A549 (cell line): ENCODE measurements at regions not wholly inside any gene's neighbourhood (a gene's known extent, or its start where the extent isn't known, plus 50 kb on each side); places are given as distances from the start of the nearest gene placed in this dataset.

Experiments
- CBX8 ChIP-seq: fragments of 200-600 bp; sonication (generic); IDR thresholded peaks from 2 replicates; pipeline ENCODE4 v1.6.1; 2016
- CEBPB ChIP-seq, 2 experiments: fragments of >200 bp in 1 of 2; sonication (Bioruptor Twin) in 1 of 2; formaldehyde crosslinking in 1 of 2; IDR thresholded peaks; 2 replicates each; pipeline ENCODE4 v1.6.1; 2012 to 2016
- CTCF ChIP-seq: fragments of >200 bp; sonication (Bioruptor Twin); formaldehyde crosslinking; IDR thresholded peaks from 3 replicates; pipeline ENCODE4 v1.5.1; 2016
- ELK1 ChIP-seq: fragments of 150-350 bp; IDR thresholded peaks from 2 replicates; pipeline ENCODE4 v1.6.1; 2014; ENCODE audit warnings: low read depth, mild to moderate bottlenecking, low read length
- MAX ChIP-seq: IDR thresholded peaks from 2 replicates; pipeline ENCODE4 v1.6.1; 2012
- MYC ChIP-seq: IDR thresholded peaks from 2 replicates; pipeline ENCODE4 v1.6.1; 2012; ENCODE audit warnings: mild to moderate bottlenecking, inconsistent platforms, low read length, improper control_type of control experiment, borderline replicate concordance
- NPAS2 ChIP-seq: fragments of 250-450 bp; sonication (Bioruptor Pico); IDR thresholded peaks from 2 replicates; pipeline ENCODE4 v1.8.0; 2022; ENCODE audit warnings: mild to moderate bottlenecking, moderate library complexity, borderline replicate concordance
- POLR2A ChIP-seq: IDR thresholded peaks from 2 replicates; pipeline ENCODE4 v1.6.1; 2012; ENCODE audit warnings: mild to moderate bottlenecking, low read length
- RAD21 ChIP-seq, 2 experiments: fragments of >200 bp in 1 of 2; sonication (Bioruptor Twin) in 1 of 2; formaldehyde crosslinking in 1 of 2; IDR thresholded peaks in 1 of 2; conservative IDR thresholded peaks in 1 of 2; 2 replicates in 1 of 2; 3 replicates in 1 of 2; pipeline ENCODE4 v1.6.1; 2012 to 2018; ENCODE audit warnings: inconsistent platforms in 1 of 2
- RARB ChIP-seq: fragments of 250-450 bp; sonication (Bioruptor Pico); IDR thresholded peaks from 2 replicates; pipeline ENCODE4 v1.8.0; 2021; ENCODE audit warnings: mild to moderate bottlenecking, moderate library complexity
- RCOR1 ChIP-seq: fragments of 150-350 bp; IDR thresholded peaks from 2 replicates; pipeline ENCODE4 v1.6.1; 2014; ENCODE audit warnings: antibody characterized with exemption, low read length, low read depth
- REST ChIP-seq: fragments of 200-600 bp; sonication (generic); IDR thresholded peaks from 2 replicates; pipeline ENCODE4 v1.6.1; 2016; ENCODE audit warnings: antibody characterized with exemption, mild to moderate bottlenecking, moderate library complexity
- RFX5 ChIP-seq: fragments of 450-650 bp; IDR thresholded peaks from 2 replicates; pipeline ENCODE4 v1.7.1; 2014; ENCODE audit warnings: antibody characterized with exemption, mild to moderate bottlenecking, moderate library complexity
- TFCP2L1 ChIP-seq: fragments of 250-450 bp; sonication (Bioruptor Pico); IDR thresholded peaks from 2 replicates; pipeline ENCODE4 v1.5.0; 2021; ENCODE audit warnings: mild to moderate bottlenecking

GRCh38 chr11:15534266-15534665 lies 419.5 kb downstream of the INSC start:
- TF ChIP-seq CTCF (no peak), POLR2A (no peak), CEBPB (IDR thresholded peaks at IDR 0.05) (no peak), MYC (no peak), TFCP2L1 (CRISPR knock-in tag) (no peak), REST (no peak), RFX5 (no peak), MAX (no peak), CBX8 (no peak), NPAS2 (CRISPR knock-in tag) (no peak), RARB (CRISPR knock-in tag) (no peak), ELK1 (no peak), RCOR1 (no peak), RAD21 (conservative IDR thresholded peaks at IDR 0.05 in 1 of 2, IDR thresholded peaks at IDR 0.05 in 1 of 2) (no peak)
